GM23338 (cell line): ENCODE measurements at regions not wholly inside any gene's neighbourhood (a gene's known extent, or its start where the extent isn't known, plus 50 kb on each side); places are given as distances from the start of the nearest gene placed in this dataset.

ENCODE experiments used
- ATAC-seq: fragments of 200-7000 bp; cut with Tn5 transposase; 3 replicates; pipeline ENCODE4 v1.9.1; 2020
- DNase-seq: peaks from one replicate; pipeline ENCODE4 v3.0.0-alpha.2; 2015; ENCODE audit warnings: low spot score
- H2AFZ ChIP-seq: fragments of 200-600 bp; sonication (generic); 2 replicates; pipeline ENCODE4 v1.8.0; 2016; ENCODE audit warnings: antibody characterized with exemption, mild to moderate bottlenecking, moderate library complexity
- H3F3A ChIP-seq: fragments of 200-600 bp; sonication (generic); replicated peaks from 2 replicates; pipeline ENCODE4 v1.8.0; 2017; ENCODE audit warnings: antibody characterized with exemption, mixed run types, low read depth
- H3K27ac ChIP-seq: fragments of 200-600 bp; sonication (generic); 2 replicates; pipeline ENCODE4 v1.6.1; 2016; ENCODE audit warnings: low read depth
- H3K27me3 ChIP-seq: fragments of 200-600 bp; sonication (generic); 2 replicates; pipeline ENCODE4 v1.8.0; 2016; ENCODE audit warnings: mild to moderate bottlenecking, mixed run types, moderate library complexity; ENCODE audit not compliant: insufficient read depth
- H3K36me3 ChIP-seq: fragments of 200-600 bp; sonication (generic); 2 replicates; pipeline ENCODE4 v1.8.0; 2016; ENCODE audit warnings: mild to moderate bottlenecking; ENCODE audit not compliant: insufficient read depth
- H3K4me1 ChIP-seq: fragments of 200-600 bp; sonication (generic); 2 replicates; pipeline ENCODE4 v1.8.0; 2016; ENCODE audit warnings: mild to moderate bottlenecking, moderate library complexity; ENCODE audit not compliant: insufficient read depth
- H3K4me2 ChIP-seq: fragments of 200-600 bp; sonication (generic); 2 replicates; pipeline ENCODE4 v1.7.1; 2017; ENCODE audit warnings: mixed run types
- H3K4me3 ChIP-seq: fragments of 200-600 bp; sonication (generic); 2 replicates; pipeline ENCODE4 v1.6.1; 2016; ENCODE audit warnings: mixed run types
- H3K79me2 ChIP-seq: fragments of 200-600 bp; sonication (generic); replicated peaks from 2 replicates; pipeline ENCODE4 v1.8.0; 2017; ENCODE audit warnings: mild to moderate bottlenecking; ENCODE audit not compliant: insufficient read depth
- H3K9me2 ChIP-seq: fragments of 200-600 bp; sonication (generic); 2 replicates; pipeline ENCODE4 v1.8.0; 2017; ENCODE audit not compliant: insufficient read depth
- H4K20me1 ChIP-seq: fragments of 200-600 bp; sonication (generic); replicated peaks from 2 replicates; pipeline ENCODE4 v1.8.0; 2017; ENCODE audit warnings: mild to moderate bottlenecking; ENCODE audit not compliant: insufficient read depth
- H3K27ac Mint-ChIP-seq: 2 replicates; pipeline ENCODE4 v1.8.0; 2020; ENCODE audit warnings: inconsistent platforms, mild to moderate bottlenecking, moderate library complexity, mixed read lengths
- H3K27me3 Mint-ChIP-seq: 3 replicates; pipeline ENCODE4 v1.8.0; 2022; ENCODE audit warnings: low read depth, mild to moderate bottlenecking, moderate library complexity, mixed read lengths, inconsistent platforms; ENCODE audit not compliant: insufficient read depth, poor library complexity
- H3K36me3 Mint-ChIP-seq: 3 replicates; pipeline ENCODE4 v1.8.0; 2021; ENCODE audit warnings: low read depth, mild to moderate bottlenecking, inconsistent platforms, moderate library complexity, mixed read lengths
- H3K4me1 Mint-ChIP-seq: 3 replicates; pipeline ENCODE4 v1.8.0; 2020; ENCODE audit warnings: mild to moderate bottlenecking, inconsistent platforms, mixed read lengths
- H3K4me3 Mint-ChIP-seq: 3 replicates; pipeline ENCODE4 v1.8.0; 2021; ENCODE audit warnings: moderate library complexity, mild to moderate bottlenecking, inconsistent platforms, mixed read lengths
- H3K9me3 Mint-ChIP-seq: 3 replicates; pipeline ENCODE4 v1.8.0; 2020; ENCODE audit warnings: moderate library complexity, mild to moderate bottlenecking, inconsistent platforms, mixed read lengths
- CREB1 ChIP-seq: fragments of 250-450 bp; sonication (Bioruptor Pico); IDR thresholded peaks from 2 replicates; pipeline ENCODE4 v1.5.0; 2020; ENCODE audit warnings: low read depth, mild to moderate bottlenecking, moderate library complexity
- CTCF ChIP-seq, 2 experiments: fragments of 200-600 bp in 1 of 2; sonication (generic) in 1 of 2; conservative IDR thresholded peaks; 2 replicates each; pipeline versions ENCODE4 v1.5.1 to v1.6.1; 2016 to 2017; ENCODE audit warnings: antibody characterized with exemption in 2 of 2, low read depth in 2 of 2, mild to moderate bottlenecking in 2 of 2, moderate library complexity in 1 of 2
- EZH2 ChIP-seq: fragments of 200-600 bp; sonication (generic); IDR thresholded peaks from one replicate; pipeline ENCODE4 v1.8.0; 2017; ENCODE audit warnings: antibody characterized with exemption, mild to moderate bottlenecking, low read depth; ENCODE audit not compliant: unreplicated experiment
- EZH2phosphoT487 ChIP-seq: fragments of 200-600 bp; sonication (generic); IDR thresholded peaks from one replicate; pipeline ENCODE4 v1.8.1; 2018; ENCODE audit warnings: antibody characterized with exemption; ENCODE audit not compliant: unreplicated experiment
- JUNB ChIP-seq: IDR thresholded peaks from one replicate; pipeline ENCODE4 v1.6.1; 2016; ENCODE audit warnings: antibody characterized with exemption; ENCODE audit not compliant: unreplicated experiment
- NANOG ChIP-seq: IDR thresholded peaks from 2 replicates; pipeline ENCODE4 v1.6.1; 2016; ENCODE audit warnings: antibody characterized with exemption, borderline replicate concordance
- POLR2AphosphoS5 ChIP-seq: IDR thresholded peaks from 2 replicates; pipeline ENCODE4 v1.6.1; 2016; ENCODE audit warnings: antibody characterized with exemption, low read depth
- REST ChIP-seq: IDR thresholded peaks from one replicate; pipeline ENCODE4 v1.6.1; 2018; ENCODE audit warnings: antibody characterized with exemption; ENCODE audit not compliant: unreplicated experiment
- STAT1 ChIP-seq: IDR thresholded peaks from one replicate; pipeline ENCODE4 v1.6.1; 2016; ENCODE audit warnings: antibody characterized with exemption; ENCODE audit not compliant: unreplicated experiment
- ZNF114 ChIP-seq: fragments of 250-450 bp; sonication (Bioruptor Pico); IDR thresholded peaks from 2 replicates; pipeline ENCODE4 v1.5.0; 2020; ENCODE audit warnings: mild to moderate bottlenecking, moderate library complexity
- ZNF331 ChIP-seq: fragments of 250-450 bp; sonication (Bioruptor Pico); IDR thresholded peaks from 2 replicates; pipeline ENCODE4 v1.5.0; 2020; ENCODE audit warnings: low read depth, mild to moderate bottlenecking, moderate library complexity

GRCh38 chr4:32119907-32120306 lies 1399.7 kb downstream of the PCDH7 start:
- ATAC-seq (no peak), DNase-seq (no peak)
- Mint-ChIP-seq H3K4me1 (no peaks in the 10 kb centered on the region), H3K36me3 (no peaks in the 10 kb centered on the region), H3K27me3 (peaks cover 2% of the 10 kb centered on the region), H3K27ac (no peak overlapping the region), H3K9me3 (no peaks in the 10 kb centered on the region), H3K4me3 (no peak overlapping the region)
- Histone ChIP-seq H3K27me3 (no peaks in the 10 kb centered on the region), H3K27ac (no peak overlapping the region), H3K4me2 (no peak overlapping the region), H3K9me2 (no peaks in the 10 kb centered on the region), H3F3A (no peaks in the 10 kb centered on the region), H3K79me2 (no peaks in the 10 kb centered on the region), H4K20me1 (no peaks in the 10 kb centered on the region), H2AFZ (no peak overlapping the region), H3K4me1 (no peaks in the 10 kb centered on the region), H3K4me3 (no peak overlapping the region), H3K36me3 (no peaks in the 10 kb centered on the region)
- TF ChIP-seq REST, result no peak
- no peak for TF ChIP-seq EZH2
- TF ChIP-seq ZNF114 (CRISPR knock-in tag), result no peak
- no peak for TF ChIP-seq ZNF331
- no peak for TF ChIP-seq CREB1 (CRISPR knock-in tag)

GRCh38 chr4:32128549-32128948 lies 1408.4 kb downstream of the PCDH7 start:
- no peak for DNase-seq
- H3K27me3 ChIP-seq, result no peaks in the 10 kb centered on the region
- H3K4me2 ChIP-seq, result no peak overlapping the region
- H3K4me3 Mint-ChIP-seq, result no peak overlapping the region
- TF ChIP-seq REST, result no peak
- TF ChIP-seq STAT1, result no peak
- no peak for TF ChIP-seq EZH2
- no peak for TF ChIP-seq POLR2AphosphoS5
- TF ChIP-seq CTCF (conservative IDR thresholded peaks at IDR 0.05; ENCODE audit: low read depth in 2 of 2), result no peak
- TF ChIP-seq EZH2phosphoT487, result no peak
- no peak for TF ChIP-seq JUNB
- TF ChIP-seq ZNF114 (CRISPR knock-in tag), result no peak
- TF ChIP-seq ZNF331, result no peak
- no peak for TF ChIP-seq NANOG
- no peak overlapping the region for H3K27ac ChIP-seq
- H3K79me2 ChIP-seq, result no peaks in the 10 kb centered on the region
- no peak overlapping the region for H3K4me3 ChIP-seq
- H3F3A ChIP-seq, result no peaks in the 10 kb centered on the region
- H3K9me2 ChIP-seq, result no peaks in the 10 kb centered on the region
- no peaks in the 10 kb centered on the region for H3K36me3 Mint-ChIP-seq
- peaks cover 2% of the 10 kb centered on the region; the same call in 2 of the 3 replicates for H3K4me1 Mint-ChIP-seq
- H3K9me3 Mint-ChIP-seq, result no peaks in the 10 kb centered on the region
- no peaks in the 10 kb centered on the region for H3K36me3 ChIP-seq
- no peaks in the 10 kb centered on the region for H4K20me1 ChIP-seq
- H3K27me3 Mint-ChIP-seq, result no peaks in the 10 kb centered on the region
- no peak overlapping the region for H3K27ac Mint-ChIP-seq
- no peaks in the 10 kb centered on the region for H3K4me1 ChIP-seq
- no peak for ATAC-seq
- H2AFZ ChIP-seq, result no peak overlapping the region
